HEK293T (cell line): ENCODE measurements at regions not wholly inside any gene's neighbourhood (a gene's known extent, or its start where the extent isn't known, plus 50 kb on each side); places are given as distances from the start of the nearest gene placed in this dataset.

Experiments used
- CTBP1 ChIP-seq: fragments of 450-650 bp; IDR thresholded peaks from 2 replicates; pipeline ENCODE4 v1.6.1; 2016; ENCODE audit warnings: borderline replicate concordance
- FOXK2 ChIP-seq: fragments of 450-650 bp; IDR thresholded peaks from 2 replicates; pipeline ENCODE4 v1.6.1; 2016; ENCODE audit warnings: mild to moderate bottlenecking
- FOXM1 ChIP-seq: fragments of 450-650 bp; IDR thresholded peaks from 2 replicates; pipeline ENCODE4 v1.6.1; 2017; ENCODE audit warnings: mild to moderate bottlenecking, borderline replicate concordance
- SP1 ChIP-seq: fragments of 450-650 bp; IDR thresholded peaks from 2 replicates; pipeline ENCODE4 v1.6.1; 2017
- SUZ12 ChIP-seq: fragments of 450-650 bp; IDR thresholded peaks from 2 replicates; pipeline ENCODE4 v1.6.1; 2016; ENCODE audit warnings: mild to moderate bottlenecking

DNA sequence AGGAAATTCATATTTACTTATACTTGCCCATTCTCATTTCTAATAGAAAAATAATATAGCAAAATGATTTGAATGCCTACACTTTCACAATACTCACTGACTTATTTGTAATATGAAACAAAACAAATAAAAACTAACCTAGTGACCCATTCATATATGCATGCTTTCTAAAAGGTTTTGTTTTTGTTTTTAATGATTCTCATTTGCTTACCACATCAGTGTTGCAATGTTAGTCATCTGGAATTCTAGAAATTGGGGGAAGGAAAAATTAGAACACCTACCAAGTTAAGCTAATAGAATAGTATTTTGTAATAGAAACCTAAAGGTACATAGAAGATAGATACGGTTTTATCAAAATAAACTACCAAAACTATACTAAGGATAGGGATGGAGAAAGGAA lies 214.1 kb upstream of the CNTN6 start:
- no peak for TF ChIP-seq SUZ12
- no peak for TF ChIP-seq CTBP1
- no peak for TF ChIP-seq FOXM1
- no peak for TF ChIP-seq SP1
- TF ChIP-seq FOXK2 = no peak
